ENCODE measurements at regions not wholly inside any gene's neighbourhood (a gene's known extent, or its start where the extent isn't known, plus 50 kb on each side); places are given as distances from the start of the nearest gene placed in this dataset.

GRCh38 chrX:84715315-84715714 is 213.1 kb upstream of the HDX start:
- TF ChIP-seq CTCF (conservative IDR thresholded peaks at IDR 0.05; ENCODE audit: low read depth, low read length) (no peak), EZH2 (IDR thresholded peaks at IDR 0.05; ENCODE audit: borderline replicate concordance, low read depth, low read length, poor library complexity, severe bottlenecking) (no peak)
